Right renal pelvis (tissue), 4 donors: ENCODE measurements at regions not wholly inside any gene's neighbourhood (a gene's known extent, or its start where the extent isn't known, plus 50 kb on each side); places are given as distances from the start of the nearest gene placed in this dataset.

Experiments
- DNase-seq, 4 donors: peaks; one replicate each; pipeline ENCODE4 v3.0.0-alpha.2; 2013; ENCODE audit warnings: low read depth in 4 of 4, low spot score in 3 of 4, missing footprints in 1 of 4

- DNase-seq, result no peak
Measured at GRCh38 chr2:12587228-12587627, 129.5 kb upstream of the TRIB2 start.

GRCh38 chr2:12587729-12588522 is 128.8 kb upstream of the TRIB2 start:
- no peak for DNase-seq

- DNase-seq, result no peak
Measured at GRCh38 chr2:12588986-12589385, 127.8 kb upstream of the TRIB2 start.

GRCh38 chr2:12589802-12590320 is 126.9 kb upstream of the TRIB2 start:
- DNase-seq, result no peak

- DNase-seq, result no peak
Measured at GRCh38 chr2:12592296-12592695, 124.4 kb upstream of the TRIB2 start.

GRCh38 chr2:12594590-12594989 is 122.1 kb upstream of the TRIB2 start:
- no peak for DNase-seq

GRCh38 chr2:12596771-12597170 is 120.0 kb upstream of the TRIB2 start:
- DNase-seq, result no peak

- no peak for DNase-seq
Measured at GRCh38 chr2:12597610-12598009, 119.1 kb upstream of the TRIB2 start.

GRCh38 chr2:12602661-12603060 is 114.1 kb upstream of the TRIB2 start:
- no peak for DNase-seq

GRCh38 chr2:12603781-12604295 is 112.9 kb upstream of the TRIB2 start:
- DNase-seq, result no peak

- DNase-seq, result no peak
Measured at GRCh38 chr2:12604341-12604740, 112.4 kb upstream of the TRIB2 start.

- no peak for DNase-seq
Measured at GRCh38 chr2:12605366-12605765, 111.4 kb upstream of the TRIB2 start.

- no peak for DNase-seq
Measured at GRCh38 chr2:12605936-12606335, 110.8 kb upstream of the TRIB2 start.

GRCh38 chr2:12606472-12607000 is 110.2 kb upstream of the TRIB2 start:
- DNase-seq, result peak in 1 of 4 donors; percentile 25

- no peak for DNase-seq
Measured at GRCh38 chr2:12607971-12608370, 108.8 kb upstream of the TRIB2 start.

- DNase-seq, result no peak
Measured at GRCh38 chr2:12610314-12610713, 106.4 kb upstream of the TRIB2 start.

- no peak for DNase-seq
Measured at GRCh38 chr2:12612168-12612567, 104.6 kb upstream of the TRIB2 start.

GRCh38 chr2:12612671-12613070 is 104.1 kb upstream of the TRIB2 start:
- DNase-seq, result no peak

GRCh38 chr2:12613137-12613835 is 103.5 kb upstream of the TRIB2 start:
- peak; percentile 26 to 65 (median 53) for DNase-seq

- DNase-seq, result no peak
Measured at GRCh38 chr2:12615509-12615908, 101.2 kb upstream of the TRIB2 start.

GRCh38 chr2:12616456-12617156 is 100.1 kb upstream of the TRIB2 start:
- no peak for DNase-seq
